HFFc6 (cell line): ENCODE measurements at regions not wholly inside any gene's neighbourhood (a gene's known extent, or its start where the extent isn't known, plus 50 kb on each side); places are given as distances from the start of the nearest gene placed in this dataset.

Experiments
- DNase-seq: peaks from one replicate; pipeline ENCODE4 v3.0.0-alpha.2; 2018
- H3K27ac Mint-ChIP-seq: 2 replicates; pipeline ENCODE4 v1.8.0; 2020; ENCODE audit warnings: mild to moderate bottlenecking, mixed read lengths
- H3K27me3 Mint-ChIP-seq: 2 replicates; pipeline ENCODE4 v1.8.0; 2021; ENCODE audit warnings: mild to moderate bottlenecking, moderate library complexity, mixed read lengths; ENCODE audit not compliant: insufficient read depth
- H3K36me3 Mint-ChIP-seq: 2 replicates; pipeline ENCODE4 v1.8.0; 2021; ENCODE audit warnings: low read depth, mixed read lengths
- H3K4me1 Mint-ChIP-seq: 2 replicates; pipeline ENCODE4 v1.8.0; 2020; ENCODE audit warnings: low read depth, mixed read lengths
- H3K4me3 Mint-ChIP-seq: 2 replicates; pipeline ENCODE4 v1.8.0; 2020; ENCODE audit warnings: mild to moderate bottlenecking, moderate library complexity, mixed read lengths
- H3K9me3 Mint-ChIP-seq: 2 replicates; pipeline ENCODE4 v1.8.0; 2020; ENCODE audit warnings: mild to moderate bottlenecking, mixed read lengths
- TF ChIP-seq, protein P1 (sequence below): fragments of 200-600 bp; sonication (generic); IDR thresholded peaks from 2 replicates; pipeline ENCODE4 v1.5.0; 2021; ENCODE audit warnings: antibody characterized with exemption, mild to moderate bottlenecking

GRCh38 chr2:22513563-22513962 is 871.4 kb upstream of the KLHL29 start:
- peaks cover 41% of the 10 kb centered on the region for H3K9me3 Mint-ChIP-seq
- no peak overlapping the region for H3K4me3 Mint-ChIP-seq
- H3K27ac Mint-ChIP-seq, result no peak overlapping the region
- TF ChIP-seq, protein P1, sequence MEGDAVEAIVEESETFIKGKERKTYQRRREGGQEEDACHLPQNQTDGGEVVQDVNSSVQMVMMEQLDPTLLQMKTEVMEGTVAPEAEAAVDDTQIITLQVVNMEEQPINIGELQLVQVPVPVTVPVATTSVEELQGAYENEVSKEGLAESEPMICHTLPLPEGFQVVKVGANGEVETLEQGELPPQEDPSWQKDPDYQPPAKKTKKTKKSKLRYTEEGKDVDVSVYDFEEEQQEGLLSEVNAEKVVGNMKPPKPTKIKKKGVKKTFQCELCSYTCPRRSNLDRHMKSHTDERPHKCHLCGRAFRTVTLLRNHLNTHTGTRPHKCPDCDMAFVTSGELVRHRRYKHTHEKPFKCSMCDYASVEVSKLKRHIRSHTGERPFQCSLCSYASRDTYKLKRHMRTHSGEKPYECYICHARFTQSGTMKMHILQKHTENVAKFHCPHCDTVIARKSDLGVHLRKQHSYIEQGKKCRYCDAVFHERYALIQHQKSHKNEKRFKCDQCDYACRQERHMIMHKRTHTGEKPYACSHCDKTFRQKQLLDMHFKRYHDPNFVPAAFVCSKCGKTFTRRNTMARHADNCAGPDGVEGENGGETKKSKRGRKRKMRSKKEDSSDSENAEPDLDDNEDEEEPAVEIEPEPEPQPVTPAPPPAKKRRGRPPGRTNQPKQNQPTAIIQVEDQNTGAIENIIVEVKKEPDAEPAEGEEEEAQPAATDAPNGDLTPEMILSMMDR, result no peak
- DNase-seq, result no peak
- H3K36me3 Mint-ChIP-seq, result no peaks in the 10 kb centered on the region
- H3K4me1 Mint-ChIP-seq, result no peaks in the 10 kb centered on the region
- no peaks in the 10 kb centered on the region for H3K27me3 Mint-ChIP-seq

DNA sequence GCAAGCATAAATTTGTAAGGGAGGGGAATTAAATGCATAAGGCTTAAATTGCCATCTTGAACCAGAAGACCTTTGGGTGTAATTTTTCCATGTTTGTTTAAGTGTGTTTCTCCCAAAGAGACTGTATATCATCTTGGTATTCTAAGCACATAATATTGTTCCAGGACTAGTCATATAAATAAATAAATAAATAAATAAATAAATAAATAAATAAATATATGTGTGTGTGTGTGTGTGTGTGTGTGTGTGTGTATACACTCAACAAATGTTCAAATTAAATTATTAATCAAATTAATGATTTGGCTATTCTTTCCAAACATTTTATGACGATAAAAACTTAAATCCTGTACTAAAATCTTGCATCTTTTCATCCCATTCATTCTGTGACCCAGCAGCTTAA is 867.8 kb upstream of the KLHL29 start:
- H3K27ac Mint-ChIP-seq, result no peak overlapping the region
- peaks cover 46% of the 10 kb centered on the region for H3K9me3 Mint-ChIP-seq
- H3K36me3 Mint-ChIP-seq, result no peaks in the 10 kb centered on the region
- TF ChIP-seq, protein P1, result no peak
- DNase-seq, result no peak
- H3K27me3 Mint-ChIP-seq, result no peaks in the 10 kb centered on the region
- no peaks in the 10 kb centered on the region for H3K4me1 Mint-ChIP-seq
- no peak overlapping the region for H3K4me3 Mint-ChIP-seq

DNA sequence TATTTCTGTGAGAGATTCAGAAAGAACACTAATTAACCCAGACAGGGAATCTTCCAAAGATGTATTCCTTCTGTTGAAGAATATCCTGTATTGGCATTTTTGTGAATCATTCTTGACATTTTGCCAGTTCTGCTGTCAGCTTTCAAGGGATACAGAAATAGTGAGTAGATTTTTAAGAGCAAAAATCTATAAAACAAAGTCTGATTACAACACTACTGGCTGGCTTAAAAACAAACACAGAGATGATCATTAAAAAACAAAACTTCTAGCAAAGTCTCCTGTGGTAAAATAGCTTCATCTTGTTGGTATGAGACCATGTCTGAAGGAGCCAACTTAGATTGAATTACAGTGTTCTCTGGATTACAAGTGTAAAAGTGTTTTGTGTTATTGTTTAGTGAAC is 866.3 kb upstream of the KLHL29 start:
- Mint-ChIP-seq H3K4me3 (no peak overlapping the region), H3K36me3 (no peaks in the 10 kb centered on the region)

GRCh38 chr2:22520369-22521288 is 864.4 kb upstream of the KLHL29 start:
- TF ChIP-seq, protein P1, result no peak
- no peak overlapping the region for H3K4me3 Mint-ChIP-seq
- H3K27ac Mint-ChIP-seq, result no peak overlapping the region
- H3K27me3 Mint-ChIP-seq, result no peaks in the 10 kb centered on the region
- no peaks in the 10 kb centered on the region for H3K36me3 Mint-ChIP-seq
- no peaks in the 10 kb centered on the region for H3K4me1 Mint-ChIP-seq
- H3K9me3 Mint-ChIP-seq, result peaks cover 41% of the 10 kb centered on the region
- no peak for DNase-seq

More for the DNA sequence above, 866.3 kb upstream of the KLHL29 start:
- TF ChIP-seq, protein P1, result no peak
- Mint-ChIP-seq H3K4me1 (no peaks in the 10 kb centered on the region), H3K27me3 (no peaks in the 10 kb centered on the region), H3K27ac (no peak overlapping the region), H3K9me3 (peaks cover 36% of the 10 kb centered on the region)
- DNase-seq, result no peak

GRCh38 chr2:22521620-22522019 is 863.4 kb upstream of the KLHL29 start:
- no peak for DNase-seq
- Mint-ChIP-seq H3K4me3 (no peak overlapping the region), H3K27ac (no peak overlapping the region), H3K9me3 (peaks cover 32% of the 10 kb centered on the region), H3K4me1 (no peaks in the 10 kb centered on the region), H3K27me3 (no peaks in the 10 kb centered on the region), H3K36me3 (no peaks in the 10 kb centered on the region)
- TF ChIP-seq, protein P1, result no peak
